ENCODE measurements at regions not wholly inside any gene's neighbourhood (a gene's known extent, or its start where the extent isn't known, plus 50 kb on each side); places are given as distances from the start of the nearest gene placed in this dataset.

- Histone ChIP-seq H3F3A (ENCODE audit: control insufficient read depth, insufficient read depth) (no peaks in the 10 kb centered on the region), H3K4me2 (ENCODE audit: low read length) (no peak overlapping the region), H3K9me2 (replicated peaks; ENCODE audit: control insufficient read depth, low read length) (no peaks in the 10 kb centered on the region), H3K4me1 (ENCODE audit: control insufficient read depth, low read length) (no peaks in the 10 kb centered on the region), H3K27me3 (ENCODE audit: control insufficient read depth, low read length) (no peaks in the 10 kb centered on the region), H3K36me3 (ENCODE audit: control insufficient read depth, low read length) (no peaks in the 10 kb centered on the region), H3K9me3 (ENCODE audit: control insufficient read depth, insufficient read depth, low read length) (no peaks in the 10 kb centered on the region), H3K79me2 (ENCODE audit: control insufficient read depth, low read length) (no peaks in the 10 kb centered on the region), H3K4me3 (ENCODE audit: low read length) (no peak overlapping the region), H3K27ac (ENCODE audit: low read depth, low read length) (no peak overlapping the region), H4K20me1 (ENCODE audit: control insufficient read depth, insufficient read depth, low read depth, low read length) (no peaks in the 10 kb centered on the region)
- TF ChIP-seq CTCF (IDR thresholded peaks at IDR 0.05; ENCODE audit: low read depth, low read length, poor library complexity, severe bottlenecking), result no peak
- no peak for TF ChIP-seq EZH2phosphoT487 (IDR thresholded peaks at IDR 0.05; ENCODE audit: borderline replicate concordance, low read length)
These were observed 147.4 kb upstream of the NUDT4 start for GRCh38 chr12:93230326-93230720.

- no peaks in the 10 kb centered on the region for H3F3A ChIP-seq (ENCODE audit: control insufficient read depth, insufficient read depth)
- TF ChIP-seq CTCF (IDR thresholded peaks at IDR 0.05; ENCODE audit: low read depth, low read length, poor library complexity, severe bottlenecking) (no peak), EZH2phosphoT487 (IDR thresholded peaks at IDR 0.05; ENCODE audit: borderline replicate concordance, low read length) (no peak)
- no peaks in the 10 kb centered on the region for H4K20me1 ChIP-seq (ENCODE audit: control insufficient read depth, insufficient read depth, low read depth, low read length)
- H3K9me2 ChIP-seq (replicated peaks; ENCODE audit: control insufficient read depth, low read length), result no peaks in the 10 kb centered on the region
- no peak overlapping the region for H3K27ac ChIP-seq (ENCODE audit: low read depth, low read length)
- H3K27me3 ChIP-seq (ENCODE audit: control insufficient read depth, low read length), result no peaks in the 10 kb centered on the region
- H3K4me2 ChIP-seq (ENCODE audit: low read length), result no peak overlapping the region
- no peaks in the 10 kb centered on the region for H3K9me3 ChIP-seq (ENCODE audit: control insufficient read depth, insufficient read depth, low read length)
- H3K4me3 ChIP-seq (ENCODE audit: low read length), result no peak overlapping the region
- H3K4me1 ChIP-seq (ENCODE audit: control insufficient read depth, low read length), result no peaks in the 10 kb centered on the region
- H3K79me2 ChIP-seq (ENCODE audit: control insufficient read depth, low read length), result no peaks in the 10 kb centered on the region
- H3K36me3 ChIP-seq (ENCODE audit: control insufficient read depth, low read length), result no peaks in the 10 kb centered on the region
These were observed 145.8 kb upstream of the NUDT4 start for GRCh38 chr12:93231938-93232337.

GRCh38 chr12:93234641-93235040 is 143.1 kb upstream of the NUDT4 start:
- no peaks in the 10 kb centered on the region for H3K79me2 ChIP-seq (ENCODE audit: control insufficient read depth, low read length)
- H3K9me3 ChIP-seq (ENCODE audit: control insufficient read depth, insufficient read depth, low read length), result no peaks in the 10 kb centered on the region
- H4K20me1 ChIP-seq (ENCODE audit: control insufficient read depth, insufficient read depth, low read depth, low read length), result no peaks in the 10 kb centered on the region
- H3F3A ChIP-seq (ENCODE audit: control insufficient read depth, insufficient read depth), result no peaks in the 10 kb centered on the region
- no peaks in the 10 kb centered on the region for H3K36me3 ChIP-seq (ENCODE audit: control insufficient read depth, low read length)
- no peaks in the 10 kb centered on the region for H3K27me3 ChIP-seq (ENCODE audit: control insufficient read depth, low read length)
- no peaks in the 10 kb centered on the region for H3K4me1 ChIP-seq (ENCODE audit: control insufficient read depth, low read length)
- H3K27ac ChIP-seq (ENCODE audit: low read depth, low read length), result no peak overlapping the region
- TF ChIP-seq EZH2phosphoT487 (IDR thresholded peaks at IDR 0.05; ENCODE audit: borderline replicate concordance, low read length) (no peak), CTCF (IDR thresholded peaks at IDR 0.05; ENCODE audit: low read depth, low read length, poor library complexity, severe bottlenecking) (no peak)
- H3K9me2 ChIP-seq (replicated peaks; ENCODE audit: control insufficient read depth, low read length), result no peaks in the 10 kb centered on the region
- no peak overlapping the region for H3K4me2 ChIP-seq (ENCODE audit: low read length)
- no peak overlapping the region for H3K4me3 ChIP-seq (ENCODE audit: low read length)

GRCh38 chr12:93235881-93236280 is 141.8 kb upstream of the NUDT4 start:
- H3K79me2 ChIP-seq (ENCODE audit: control insufficient read depth, low read length), result no peaks in the 10 kb centered on the region
- no peaks in the 10 kb centered on the region for H3K9me3 ChIP-seq (ENCODE audit: control insufficient read depth, insufficient read depth, low read length)
- H3K27me3 ChIP-seq (ENCODE audit: control insufficient read depth, low read length), result no peaks in the 10 kb centered on the region
- TF ChIP-seq EZH2phosphoT487 (IDR thresholded peaks at IDR 0.05; ENCODE audit: borderline replicate concordance, low read length), result no peak
- TF ChIP-seq CTCF (IDR thresholded peaks at IDR 0.05; ENCODE audit: low read depth, low read length, poor library complexity, severe bottlenecking), result no peak
- no peaks in the 10 kb centered on the region for H3K36me3 ChIP-seq (ENCODE audit: control insufficient read depth, low read length)
- no peak overlapping the region for H3K4me3 ChIP-seq (ENCODE audit: low read length)
- no peak overlapping the region for H3K4me2 ChIP-seq (ENCODE audit: low read length)
- no peak overlapping the region for H3K27ac ChIP-seq (ENCODE audit: low read depth, low read length)
- no peaks in the 10 kb centered on the region for H3K9me2 ChIP-seq (replicated peaks; ENCODE audit: control insufficient read depth, low read length)
- no peaks in the 10 kb centered on the region for H4K20me1 ChIP-seq (ENCODE audit: control insufficient read depth, insufficient read depth, low read depth, low read length)
- H3F3A ChIP-seq (ENCODE audit: control insufficient read depth, insufficient read depth), result no peaks in the 10 kb centered on the region
- H3K4me1 ChIP-seq (ENCODE audit: control insufficient read depth, low read length), result no peaks in the 10 kb centered on the region

Data from DOHH2 (cell line).